ENCODE measurements at regions not wholly inside any gene's neighbourhood (a gene's known extent, or its start where the extent isn't known, plus 50 kb on each side); places are given as distances from the start of the nearest gene placed in this dataset.

GRCh38 chr6:19391926-19392325 is 445.2 kb upstream of the ID4 start:
- FAIRE-seq = no peak
- no peak overlapping the region for H3K4me3 ChIP-seq (replicated peaks in 1 of 3; ENCODE audit: insufficient read depth in 1 of 3, low read depth in 1 of 3, low read length in 3 of 3)
- dilution Hi-C loops (cut with MboI; ENCODE audit: extremely low pct_ligation_motif_present, low sequenced_read_pairs) = no loop called here
- TF ChIP-seq MAX (IDR thresholded peaks at IDR 0.05; ENCODE audit: insufficient read depth, insufficient read length) = no peak
- TF ChIP-seq FOS (IDR thresholded peaks at IDR 0.05; ENCODE audit: borderline replicate concordance, insufficient read depth, low read length) = no peak
- TF ChIP-seq POLR2A (IDR thresholded peaks at IDR 0.05; ENCODE audit: low read depth, low read length) = no peak
- TF ChIP-seq EZH2 (IDR thresholded peaks at IDR 0.05; ENCODE audit: borderline replicate concordance, low read depth, low read length, severe bottlenecking) = no peak
- TF ChIP-seq MYC (IDR thresholded peaks at IDR 0.05; ENCODE audit: low read depth, low read length) = no peak
- no peak for TF ChIP-seq CTCF (IDR thresholded peaks at IDR 0.05; ENCODE audit: extremely low read depth in 1 of 2, insufficient read depth in 1 of 2, low read depth in 1 of 2, low read length in 2 of 2)
- TF ChIP-seq GATA2 (IDR thresholded peaks at IDR 0.05; ENCODE audit: insufficient read depth, insufficient read length, low read depth, low read length) = no peak
- no peak for TF ChIP-seq POLR2AphosphoS5 (IDR thresholded peaks at IDR 0.05; ENCODE audit: insufficient read depth, low read depth, low read length)
- no peak for TF ChIP-seq JUN (IDR thresholded peaks at IDR 0.05; ENCODE audit: borderline replicate concordance, insufficient read depth, insufficient read length, low read depth)
- no peaks in the 10 kb centered on the region for H3K4me1 ChIP-seq (ENCODE audit: control insufficient read depth, extremely low read depth, insufficient read depth, low read length)
- H3K27ac ChIP-seq (ENCODE audit: insufficient read depth, low read depth, low read length) = no peak overlapping the region
- DNase-seq (ENCODE audit: low read depth, low spot score) = no peak
- no peak overlapping the region for H3K4me2 ChIP-seq (ENCODE audit: insufficient read depth, low read length)
- H4K20me1 ChIP-seq (replicated peaks; ENCODE audit: control insufficient read depth, extremely low read depth, insufficient read depth, low read length) = no peaks in the 10 kb centered on the region
- no peaks in the 10 kb centered on the region for H3K36me3 ChIP-seq (ENCODE audit: control insufficient read depth in 2 of 2, extremely low read depth in 1 of 2, insufficient read depth in 2 of 2, low read length in 2 of 2)
- ChIA-PET POLR2A (no interaction called here), CTCF (no interaction called here)
- no peaks in the 10 kb centered on the region for H3K9me1 ChIP-seq (replicated peaks; ENCODE audit: control insufficient read depth, extremely low read depth, insufficient read depth, low read length)
- intact Hi-C loops (cut with micrococcal nuclease) = no loop called here
- no peaks in the 10 kb centered on the region for H3K27me3 ChIP-seq (ENCODE audit: control insufficient read depth in 2 of 2, insufficient read depth in 2 of 2, low read length in 2 of 2)
- no peaks in the 10 kb centered on the region for H3K79me2 ChIP-seq (ENCODE audit: control insufficient read depth, insufficient read depth, low read length)
- H3K9me3 ChIP-seq (replicated peaks; ENCODE audit: control insufficient read depth, insufficient read depth, low read length) = peaks cover 2% of the 10 kb centered on the region
- no TSS peak for BruUV-seq (replicated peaks)
- H2AFZ ChIP-seq (ENCODE audit: low read depth, low read length) = no peak overlapping the region
- H3K9ac ChIP-seq (replicated peaks; ENCODE audit: extremely low read depth, insufficient read depth, low read length) = no peak overlapping the region

Data from endothelial cell of umbilical vein (primary cell).